ENCODE measurements at regions not wholly inside any gene's neighbourhood (a gene's known extent, or its start where the extent isn't known, plus 50 kb on each side); places are given as distances from the start of the nearest gene placed in this dataset.

DNA sequence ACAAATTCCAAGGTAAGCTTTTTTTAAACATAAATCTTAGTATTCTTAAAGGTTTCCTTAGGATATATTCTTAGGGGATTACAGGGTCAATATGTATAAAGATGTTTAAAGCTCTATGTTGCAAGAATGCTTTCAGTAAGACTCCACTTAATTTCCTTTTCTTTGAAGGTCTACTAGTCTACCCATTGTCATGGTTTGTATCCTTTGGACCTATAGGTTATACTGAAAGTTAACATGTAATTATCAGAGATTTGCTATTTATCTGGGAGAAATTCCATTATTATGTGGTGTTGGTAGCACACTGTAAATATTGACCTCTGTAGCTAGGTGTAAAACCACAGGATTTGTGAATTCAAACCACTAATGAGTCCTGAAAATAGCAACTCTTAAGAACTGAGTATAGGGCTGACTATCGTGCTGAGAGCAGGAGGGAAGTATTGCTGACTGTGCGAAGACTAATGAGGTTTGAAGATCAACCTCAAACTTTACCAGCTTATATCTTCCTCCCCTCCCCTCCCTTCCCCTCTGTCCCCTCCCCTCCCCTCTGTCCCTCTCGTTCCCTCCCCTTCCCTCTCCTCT lies 85.6 kb downstream of the GADD45G start (continued):
- TF ChIP-seq POLR2AphosphoS5 (IDR thresholded peaks at IDR 0.05; ENCODE audit: low read length) (no peak), BMI1 (IDR thresholded peaks at IDR 0.05; ENCODE audit: borderline replicate concordance) (peak; percentile 70; the same call in 1 of the 2 replicates), SMAD1 (IDR thresholded peaks at IDR 0.05; ENCODE audit: low read depth, partially characterized antibody) (peak; percentile 82), BACH1 (IDR thresholded peaks at IDR 0.05; ENCODE audit: borderline replicate concordance) (peak; percentile 85; the same call in 1 of the 2 replicates), CBFB (IDR thresholded peaks at IDR 0.05; ENCODE audit: low read depth) (peak; percentile 42; the same call in 1 of the 2 replicates), JUNB (IDR thresholded peaks at IDR 0.05) (0 out of 2 replicates have a peak, but pooled peaks have one; percentile 7), SPI1 (IDR thresholded peaks at IDR 0.05; ENCODE audit: borderline replicate concordance, insufficient read depth, low read depth, low read length) (no peak), BCL11A (IDR thresholded peaks at IDR 0.05; ENCODE audit: low read depth, low read length) (peak; percentile 97), MTA3 (IDR thresholded peaks at IDR 0.05; ENCODE audit: borderline replicate concordance, low read length) (no peak), ZSCAN29 (IDR thresholded peaks at IDR 0.05) (no peak), EP300 (IDR thresholded peaks at IDR 0.05; ENCODE audit: borderline replicate concordance in 1 of 2, control insufficient read depth in 1 of 2, low read depth in 2 of 2, low read length in 2 of 2) (peak; percentile 81 to 92; a peak in 3 of 4 replicates), DPF2 (IDR thresholded peaks at IDR 0.05) (peak; percentile 82), MXI1 (IDR thresholded peaks at IDR 0.05; ENCODE audit: low read depth, low read length) (peak; percentile 75), NBN (IDR thresholded peaks at IDR 0.05) (peak; percentile 66; the same call in 1 of the 2 replicates), TCF7 (IDR thresholded peaks at IDR 0.05; ENCODE audit: borderline replicate concordance) (no peak), IKZF2 (IDR thresholded peaks at IDR 0.05) (peak; percentile 92 to 94), RFX5 (IDR thresholded peaks at IDR 0.05; ENCODE audit: low read depth, low read length) (no peak), POU2F2 (IDR thresholded peaks at IDR 0.05; ENCODE audit: borderline replicate concordance, low read depth, low read length) (peak; percentile 97), NFYB (IDR thresholded peaks at IDR 0.05; ENCODE audit: insufficient read depth, low read depth, low read length) (no peak), EED (IDR thresholded peaks at IDR 0.05; ENCODE audit: low read depth) (no peak), NFIC (IDR thresholded peaks at IDR 0.05; ENCODE audit: low read depth, low read length) (0 out of 2 replicates have a peak, but pooled peaks have one; percentile 54)
- TF ChIP-seq, protein P1, sequence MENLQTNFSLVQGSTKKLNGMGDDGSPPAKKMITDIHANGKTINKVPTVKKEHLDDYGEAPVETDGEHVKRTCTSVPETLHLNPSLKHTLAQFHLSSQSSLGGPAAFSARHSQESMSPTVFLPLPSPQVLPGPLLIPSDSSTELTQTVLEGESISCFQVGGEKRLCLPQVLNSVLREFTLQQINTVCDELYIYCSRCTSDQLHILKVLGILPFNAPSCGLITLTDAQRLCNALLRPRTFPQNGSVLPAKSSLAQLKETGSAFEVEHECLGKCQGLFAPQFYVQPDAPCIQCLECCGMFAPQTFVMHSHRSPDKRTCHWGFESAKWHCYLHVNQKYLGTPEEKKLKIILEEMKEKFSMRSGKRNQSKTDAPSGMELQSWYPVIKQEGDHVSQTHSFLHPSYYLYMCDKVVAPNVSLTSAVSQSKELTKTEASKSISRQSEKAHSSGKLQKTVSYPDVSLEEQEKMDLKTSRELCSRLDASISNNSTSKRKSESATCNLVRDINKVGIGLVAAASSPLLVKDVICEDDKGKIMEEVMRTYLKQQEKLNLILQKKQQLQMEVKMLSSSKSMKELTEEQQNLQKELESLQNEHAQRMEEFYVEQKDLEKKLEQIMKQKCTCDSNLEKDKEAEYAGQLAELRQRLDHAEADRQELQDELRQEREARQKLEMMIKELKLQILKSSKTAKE (IDR thresholded peaks at IDR 0.05; ENCODE audit: low read depth, poor library complexity, severe bottlenecking) = peak; percentile 71
- TF ChIP-seq, protein P2, sequence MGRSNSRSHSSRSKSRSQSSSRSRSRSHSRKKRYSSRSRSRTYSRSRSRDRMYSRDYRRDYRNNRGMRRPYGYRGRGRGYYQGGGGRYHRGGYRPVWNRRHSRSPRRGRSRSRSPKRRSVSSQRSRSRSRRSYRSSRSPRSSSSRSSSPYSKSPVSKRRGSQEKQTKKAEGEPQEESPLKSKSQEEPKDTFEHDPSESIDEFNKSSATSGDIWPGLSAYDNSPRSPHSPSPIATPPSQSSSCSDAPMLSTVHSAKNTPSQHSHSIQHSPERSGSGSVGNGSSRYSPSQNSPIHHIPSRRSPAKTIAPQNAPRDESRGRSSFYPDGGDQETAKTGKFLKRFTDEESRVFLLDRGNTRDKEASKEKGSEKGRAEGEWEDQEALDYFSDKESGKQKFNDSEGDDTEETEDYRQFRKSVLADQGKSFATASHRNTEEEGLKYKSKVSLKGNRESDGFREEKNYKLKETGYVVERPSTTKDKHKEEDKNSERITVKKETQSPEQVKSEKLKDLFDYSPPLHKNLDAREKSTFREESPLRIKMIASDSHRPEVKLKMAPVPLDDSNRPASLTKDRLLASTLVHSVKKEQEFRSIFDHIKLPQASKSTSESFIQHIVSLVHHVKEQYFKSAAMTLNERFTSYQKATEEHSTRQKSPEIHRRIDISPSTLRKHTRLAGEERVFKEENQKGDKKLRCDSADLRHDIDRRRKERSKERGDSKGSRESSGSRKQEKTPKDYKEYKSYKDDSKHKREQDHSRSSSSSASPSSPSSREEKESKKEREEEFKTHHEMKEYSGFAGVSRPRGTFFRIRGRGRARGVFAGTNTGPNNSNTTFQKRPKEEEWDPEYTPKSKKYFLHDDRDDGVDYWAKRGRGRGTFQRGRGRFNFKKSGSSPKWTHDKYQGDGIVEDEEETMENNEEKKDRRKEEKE (IDR thresholded peaks at IDR 0.05) = no peak
